ENCODE measurements at regions not wholly inside any gene's neighbourhood (a gene's known extent, or its start where the extent isn't known, plus 50 kb on each side); places are given as distances from the start of the nearest gene placed in this dataset.

GRCh38 chr6:6714953-6715352 lies 126.4 kb downstream of the LY86 start (continued):
- no peak for TF ChIP-seq BCL11B (tag by site-specific recombination; IDR thresholded peaks at IDR 0.05; ENCODE audit: low read depth)
- TF ChIP-seq IKZF3 (tag by site-specific recombination; IDR thresholded peaks at IDR 0.05) = no peak
- no peak for TF ChIP-seq ZNF48 (tag by site-specific recombination; IDR thresholded peaks at IDR 0.05)
- no peak for TF ChIP-seq ZNF132 (tag by site-specific recombination; IDR thresholded peaks at IDR 0.05; ENCODE audit: borderline replicate concordance)

DNA sequence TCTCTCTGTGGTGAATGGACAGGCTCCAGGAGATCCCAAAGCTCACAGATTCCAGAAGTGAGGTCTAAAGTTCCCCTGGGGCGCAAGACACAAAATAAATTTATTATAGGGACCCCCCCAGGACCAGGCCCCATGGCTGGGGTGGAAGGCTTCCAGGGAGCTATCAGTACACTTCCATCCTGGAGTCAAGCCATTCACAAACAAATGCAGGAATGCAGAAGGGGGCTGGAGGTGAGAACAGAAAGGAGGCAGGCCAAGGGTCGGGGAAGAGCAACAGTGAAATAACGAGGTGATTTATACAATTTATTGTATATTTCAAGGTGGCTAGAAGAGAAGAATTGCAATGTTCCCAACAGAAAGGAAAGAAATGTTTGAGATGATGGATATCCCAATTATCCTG lies 126.9 kb downstream of the LY86 start:
- no peak overlapping the region for H3K27ac ChIP-seq (ENCODE audit: extremely low read depth, low read depth, low read length)
- no peaks in the 10 kb centered on the region for H3K9me3 ChIP-seq (ENCODE audit: control insufficient read depth, insufficient read depth, low read depth, low read length)
- no peaks in the 10 kb centered on the region for H3K36me3 ChIP-seq (ENCODE audit: control insufficient read depth in 2 of 2, insufficient read depth in 1 of 2, low read length in 2 of 2)
- CTCF ChIA-PET = interaction anchor here (1.2 kb wide), 1 partner anchor 38 kb away, joined by 4 read pairs; no protein-coding TSS in a partner anchor
- H3K4me3 ChIP-seq (ENCODE audit: low read depth, low read length) = no peak overlapping the region
- POLR2A ChIA-PET = no interaction called here
- H3K4me1 ChIP-seq (ENCODE audit: control insufficient read depth, insufficient read depth, low read length) = no peaks in the 10 kb centered on the region; the same call in 1 of the 2 replicates
- no peak for TF ChIP-seq ZBTB6 (tag by site-specific recombination; IDR thresholded peaks at IDR 0.05)
- no peak for TF ChIP-seq ZNF19 (tag by site-specific recombination; IDR thresholded peaks at IDR 0.05; ENCODE audit: low read depth)
- TF ChIP-seq ZNF112 (tag by site-specific recombination; IDR thresholded peaks at IDR 0.05) = no peak
- TF ChIP-seq ZNF223 (tag by site-specific recombination; IDR thresholded peaks at IDR 0.05) = no peak
- no peak for TF ChIP-seq ZNF555 (tag by site-specific recombination; conservative IDR thresholded peaks at IDR 0.05)
- TF ChIP-seq, protein P1, sequence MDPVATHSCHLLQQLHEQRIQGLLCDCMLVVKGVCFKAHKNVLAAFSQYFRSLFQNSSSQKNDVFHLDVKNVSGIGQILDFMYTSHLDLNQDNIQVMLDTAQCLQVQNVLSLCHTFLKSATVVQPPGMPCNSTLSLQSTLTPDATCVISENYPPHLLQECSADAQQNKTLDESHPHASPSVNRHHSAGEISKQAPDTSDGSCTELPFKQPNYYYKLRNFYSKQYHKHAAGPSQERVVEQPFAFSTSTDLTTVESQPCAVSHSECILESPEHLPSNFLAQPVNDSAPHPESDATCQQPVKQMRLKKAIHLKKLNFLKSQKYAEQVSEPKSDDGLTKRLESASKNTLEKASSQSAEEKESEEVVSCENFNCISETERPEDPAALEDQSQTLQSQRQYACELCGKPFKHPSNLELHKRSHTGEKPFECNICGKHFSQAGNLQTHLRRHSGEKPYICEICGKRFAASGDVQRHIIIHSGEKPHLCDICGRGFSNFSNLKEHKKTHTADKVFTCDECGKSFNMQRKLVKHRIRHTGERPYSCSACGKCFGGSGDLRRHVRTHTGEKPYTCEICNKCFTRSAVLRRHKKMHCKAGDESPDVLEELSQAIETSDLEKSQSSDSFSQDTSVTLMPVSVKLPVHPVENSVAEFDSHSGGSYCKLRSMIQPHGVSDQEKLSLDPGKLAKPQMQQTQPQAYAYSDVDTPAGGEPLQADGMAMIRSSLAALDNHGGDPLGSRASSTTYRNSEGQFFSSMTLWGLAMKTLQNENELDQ (tag by site-specific recombination; IDR thresholded peaks at IDR 0.05; ENCODE audit: low read depth) = no peak
- no peak for TF ChIP-seq ZNF157 (tag by site-specific recombination; IDR thresholded peaks at IDR 0.05)
- TF ChIP-seq ZNF664 (tag by site-specific recombination; IDR thresholded peaks at IDR 0.05) = no peak
- TF ChIP-seq ZNF777 (tag by site-specific recombination; IDR thresholded peaks at IDR 0.05; ENCODE audit: borderline replicate concordance) = no peak
- TF ChIP-seq ZNF248 (tag by site-specific recombination; IDR thresholded peaks at IDR 0.05) = no peak
- TF ChIP-seq ZNF426 (tag by site-specific recombination; IDR thresholded peaks at IDR 0.05) = no peak
- no peak for TF ChIP-seq ZNF670 (tag by site-specific recombination; IDR thresholded peaks at IDR 0.05; ENCODE audit: low read depth)

- POLR2A ChIA-PET = no interaction called here
- no peak overlapping the region for H3K27ac ChIP-seq (ENCODE audit: extremely low read depth, low read depth, low read length)
- CTCF ChIA-PET = interaction anchor here (0.6 to 8.1 kb wide), 5 partner anchors 19 to 66 kb away, joined by 3 to 50 read pairs (median 4); no protein-coding TSS in a partner anchor
- TF ChIP-seq KLF17 (tag by site-specific recombination; IDR thresholded peaks at IDR 0.05) = no peak
- no peaks in the 10 kb centered on the region; the same call in 1 of the 2 replicates for H3K4me1 ChIP-seq (ENCODE audit: control insufficient read depth, insufficient read depth, low read length)
- no peaks in the 10 kb centered on the region for H3K36me3 ChIP-seq (ENCODE audit: control insufficient read depth in 2 of 2, insufficient read depth in 1 of 2, low read length in 2 of 2)
- no peak overlapping the region for H3K4me3 ChIP-seq (ENCODE audit: low read depth, low read length)
- no peaks in the 10 kb centered on the region for H3K9me3 ChIP-seq (ENCODE audit: control insufficient read depth, insufficient read depth, low read depth, low read length)
These were observed 128.7 kb downstream of the LY86 start for GRCh38 chr6:6716998-6717763.

All from HEK293 (cell line).